Stimulated activated CD8-positive, alpha-beta memory T cell treated with anti-CD3 and anti-CD28 coated beads, Interleukin-4, amount 100 ng/mL, for 48 hours (primary cell): ENCODE measurements at regions not wholly inside any gene's neighbourhood (a gene's known extent, or its start where the extent isn't known, plus 50 kb on each side); places are given as distances from the start of the nearest gene placed in this dataset.
"Not testable (repeated sequence)": the region's sequence is repeated elsewhere in the genome, so short reads cannot be mapped to it uniquely, and the experiment has no call there.

ENCODE experiments used
- DNase-seq: peaks from one replicate; pipeline ENCODE4 v3.0.0-alpha.2; 2020

GRCh38 chr16:13634959-13635358, 285.0 kb upstream of the ERCC4 start:
- no peak for DNase-seq

DNA sequence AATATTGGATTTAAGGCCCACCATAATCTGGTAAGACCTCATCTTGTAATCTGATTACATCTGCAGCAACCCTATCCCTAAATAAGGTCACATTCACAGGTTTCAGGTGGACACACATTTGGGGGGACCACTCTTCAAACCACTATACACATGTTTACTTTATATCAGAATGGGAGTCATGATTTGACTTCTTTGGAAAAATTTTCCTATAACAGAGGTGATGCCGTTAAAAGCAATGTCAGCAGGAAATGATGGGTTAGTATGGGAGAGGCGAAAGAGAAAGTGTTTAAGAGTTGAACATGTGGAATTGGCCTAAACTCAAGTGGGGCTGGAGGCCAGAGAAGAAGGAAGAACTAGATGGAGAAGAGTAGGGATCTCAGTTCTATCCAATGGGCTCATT, 281.7 kb upstream of the ERCC4 start:
- DNase-seq = no peak

- DNase-seq = no peak
These were observed 276.5 kb upstream of the ERCC4 start for GRCh38 chr16:13643412-13643811.

GRCh38 chr16:13645601-13646245, 274.2 kb upstream of the ERCC4 start:
- DNase-seq = no peak

- no peak for DNase-seq
These were observed 259.1 kb upstream of the ERCC4 start for GRCh38 chr16:13660807-13661206.

DNA sequence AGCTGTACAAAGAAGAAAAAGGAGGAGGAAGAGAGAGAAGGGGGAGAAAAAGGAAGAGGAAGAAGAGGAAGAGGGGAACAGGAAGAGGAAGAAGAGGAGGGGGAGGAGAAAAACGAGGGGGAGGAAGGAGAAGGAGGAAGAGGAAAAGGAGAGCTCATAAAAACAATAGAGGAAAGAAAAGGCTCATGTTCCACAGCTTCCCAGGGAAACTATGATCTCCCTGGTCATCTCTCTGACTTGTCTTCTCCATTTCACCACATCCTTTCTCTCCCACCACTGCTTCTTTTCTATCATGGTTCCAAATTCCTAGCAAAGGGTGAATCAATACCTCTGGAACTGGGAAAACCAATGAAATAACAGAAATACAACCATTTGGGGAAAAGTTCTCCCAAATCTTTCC, 254.1 kb upstream of the ERCC4 start:
- no peak for DNase-seq

- no peak for DNase-seq
These were observed 247.8 kb upstream of the ERCC4 start for GRCh38 chr16:13672196-13672595.

DNA sequence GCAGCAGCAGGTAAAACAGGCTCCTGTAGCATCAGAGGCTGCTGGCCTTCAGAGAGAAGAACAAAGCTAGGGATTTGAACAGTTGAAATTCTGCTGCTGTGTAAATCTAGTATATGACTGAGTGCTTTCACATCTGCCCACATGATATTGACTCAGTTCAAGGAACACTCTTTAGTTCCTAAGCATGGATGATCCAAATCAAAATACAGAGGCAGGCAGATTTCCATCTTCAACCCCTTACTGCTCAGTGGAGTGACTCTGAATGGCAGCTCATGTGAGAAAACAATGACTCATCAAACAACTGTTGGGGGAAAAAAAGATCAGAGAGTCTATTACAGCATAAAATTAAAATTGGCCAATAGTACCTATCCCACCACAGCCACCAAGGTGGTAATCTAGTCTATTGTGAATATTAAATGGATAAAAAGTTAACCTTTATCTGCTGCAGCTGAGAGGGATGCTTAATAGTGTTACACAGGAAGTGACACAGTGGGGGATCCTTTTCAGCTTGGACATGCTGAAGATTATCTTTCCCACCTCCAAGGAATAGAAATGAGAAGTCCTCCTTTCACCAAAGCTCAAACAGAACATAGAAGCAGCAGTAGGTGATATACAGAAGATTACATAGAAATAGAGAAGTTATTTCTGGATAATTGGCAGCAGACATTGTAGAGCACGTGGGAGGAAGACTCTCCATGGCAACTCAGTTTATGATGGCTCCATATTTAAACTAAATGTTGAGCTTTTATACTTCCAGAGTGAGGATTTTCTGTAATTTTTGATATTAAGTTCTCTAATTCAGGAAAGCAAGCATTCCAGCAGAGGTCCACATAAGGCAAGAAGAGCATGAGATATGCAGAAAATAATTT, 239.7 kb upstream of the ERCC4 start:
- DNase-seq = no peak

DNA sequence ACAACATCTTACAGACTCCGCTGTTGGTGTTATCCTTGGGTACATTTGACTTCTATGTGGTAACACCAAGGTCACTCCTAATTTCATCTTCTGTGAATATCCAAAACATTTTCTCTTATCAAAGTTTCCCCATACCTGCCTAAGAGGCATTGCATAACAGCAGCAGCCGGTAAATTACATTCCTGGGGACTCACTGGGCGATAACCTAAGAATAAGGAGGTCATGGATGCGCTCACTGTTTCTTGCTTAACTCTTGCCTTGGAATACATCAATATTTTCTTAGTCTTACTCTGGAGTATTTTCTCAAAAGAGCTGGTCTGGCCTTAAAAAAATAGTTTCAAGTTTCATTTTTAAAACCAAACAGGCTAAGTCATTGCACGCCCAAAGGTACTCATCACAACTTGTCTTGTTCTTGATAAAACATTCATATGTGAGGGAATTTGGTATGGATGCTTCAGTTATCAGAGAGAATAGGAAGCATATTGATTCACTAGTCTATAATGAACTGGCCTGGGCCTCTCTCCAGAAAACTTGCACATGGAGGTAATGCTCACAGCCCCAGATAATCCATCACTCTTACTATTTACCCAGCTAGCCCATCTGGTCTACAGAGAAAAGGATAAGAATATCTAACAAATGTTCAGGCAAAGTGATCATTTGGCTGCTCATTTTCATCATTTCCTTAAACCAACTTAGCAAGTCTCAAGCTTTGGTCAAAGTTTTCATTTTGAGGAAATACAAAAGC, 235.0 kb upstream of the ERCC4 start:
- no peak for DNase-seq

DNA sequence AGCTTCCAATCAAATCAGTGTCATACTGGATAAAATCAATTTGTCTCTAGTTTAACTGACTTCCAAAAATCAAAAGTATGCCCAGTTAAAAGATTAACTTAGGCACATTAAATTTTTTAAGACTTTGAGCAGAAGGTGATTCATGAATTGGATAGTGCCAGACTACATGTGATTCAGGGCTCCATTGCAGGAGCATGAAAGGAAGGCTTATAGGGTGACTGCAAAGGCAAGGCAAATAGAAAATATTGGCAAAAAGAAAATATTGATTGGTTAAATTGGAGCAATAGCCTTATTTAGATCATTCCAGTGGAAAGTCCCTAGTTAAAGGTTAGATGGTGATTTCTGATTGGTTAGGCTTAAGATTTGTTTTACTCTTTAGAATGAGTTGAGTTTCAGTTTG, 223.9 kb upstream of the ERCC4 start:
- no peak for DNase-seq

DNA sequence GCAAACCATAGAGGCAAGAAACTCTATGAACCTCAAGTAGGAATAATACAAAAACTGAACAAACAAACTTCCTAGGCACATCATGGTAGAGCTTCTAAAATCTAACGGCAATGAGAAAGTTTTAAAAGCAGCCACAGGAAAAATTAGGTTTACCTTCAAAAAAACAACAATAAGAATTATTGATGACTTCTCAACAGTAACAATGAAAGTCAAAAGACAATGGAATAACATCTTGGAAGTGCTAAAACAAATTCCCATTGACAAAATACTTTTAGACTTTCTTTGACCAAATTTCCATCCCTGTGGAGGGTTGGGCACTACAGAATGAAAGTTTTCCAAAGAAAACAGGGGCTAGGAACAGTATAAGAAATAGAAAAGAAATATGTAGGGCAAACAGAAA, 222.9 kb upstream of the ERCC4 start:
- DNase-seq = no peak

DNA sequence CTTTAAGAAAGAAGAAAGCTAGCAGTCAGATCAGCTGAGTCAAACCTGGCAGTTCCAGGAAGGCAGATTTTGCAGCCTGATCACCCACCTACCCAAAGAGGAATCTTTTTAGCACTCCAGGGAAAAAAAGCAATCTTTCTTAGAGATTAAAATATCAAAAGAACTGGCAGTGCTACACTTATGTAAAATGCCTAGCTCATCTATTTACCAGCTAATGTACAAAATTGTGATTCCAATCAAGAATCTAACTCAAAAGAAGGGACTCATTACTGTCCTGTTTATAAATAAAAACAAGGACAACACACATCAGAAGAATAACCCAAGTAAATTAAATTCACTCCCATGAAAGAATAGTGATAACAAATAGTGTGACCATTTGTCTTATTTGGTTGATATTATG, 222.4 kb upstream of the ERCC4 start:
- DNase-seq = no peak

DNA sequence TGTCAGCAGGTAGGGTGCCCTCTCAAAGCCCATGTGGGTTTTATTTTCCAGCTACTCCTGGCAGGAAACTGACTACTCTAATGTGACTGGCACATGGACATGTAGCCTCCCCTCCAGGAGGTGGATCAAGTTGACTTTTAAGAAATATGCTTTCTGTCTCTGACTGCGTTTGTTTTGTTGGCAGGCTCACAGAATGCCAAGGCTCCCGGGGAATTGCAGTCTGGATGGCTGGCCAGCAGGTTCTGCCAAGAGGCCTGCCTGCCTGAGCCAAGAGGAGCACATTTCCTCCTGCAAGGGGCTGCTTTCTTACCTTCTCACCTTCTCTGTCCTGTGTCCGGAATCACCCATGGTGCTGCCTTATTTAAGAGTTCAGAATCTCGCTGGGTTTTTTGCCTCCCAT, 217.3 kb upstream of the ERCC4 start:
- no peak for DNase-seq

DNA sequence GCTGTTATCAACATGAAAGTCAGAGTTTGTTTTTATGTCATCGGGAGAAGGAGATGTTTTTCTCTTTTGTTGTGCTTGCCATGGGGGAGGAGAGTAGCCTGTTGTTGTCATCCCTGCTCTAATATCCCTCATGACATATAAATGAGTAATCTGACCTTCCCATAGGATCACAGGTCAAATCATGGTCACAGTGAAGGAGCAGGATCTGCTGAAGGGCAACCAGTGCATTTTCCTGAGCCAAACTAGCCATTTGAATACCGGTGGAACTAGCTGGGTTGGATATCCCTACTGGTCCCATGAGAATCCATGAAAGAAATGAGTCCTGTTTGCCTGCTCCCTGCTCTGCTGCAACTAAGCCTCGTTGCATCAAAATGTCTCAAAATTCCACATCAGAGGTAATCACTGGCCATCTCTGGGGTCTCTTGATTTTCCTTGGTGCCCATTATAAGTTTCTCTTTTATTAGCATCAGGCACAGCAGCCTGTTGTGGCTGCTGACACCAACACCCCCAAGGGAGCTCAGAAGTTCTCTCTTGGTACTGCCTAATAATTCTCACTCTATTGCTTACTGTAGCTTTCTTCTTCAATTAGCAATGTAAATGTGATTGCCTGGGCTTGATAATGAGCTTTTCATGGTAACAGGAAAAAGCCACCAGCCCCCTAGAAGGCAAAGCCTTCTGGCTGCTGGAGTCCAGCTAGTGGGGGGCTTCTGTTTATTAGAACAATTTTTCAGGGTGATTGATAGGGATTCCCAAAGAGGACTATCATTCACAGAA, 211.4 kb upstream of the ERCC4 start:
- no peak for DNase-seq

GRCh38 chr16:13718748-13719147, 201.2 kb upstream of the ERCC4 start:
- no peak for DNase-seq

GRCh38 chr16:13727943-13728342, 192.0 kb upstream of the ERCC4 start:
- no peak for DNase-seq

- DNase-seq = no peak
These were observed 186.4 kb upstream of the ERCC4 start for GRCh38 chr16:13733561-13733960.

DNA sequence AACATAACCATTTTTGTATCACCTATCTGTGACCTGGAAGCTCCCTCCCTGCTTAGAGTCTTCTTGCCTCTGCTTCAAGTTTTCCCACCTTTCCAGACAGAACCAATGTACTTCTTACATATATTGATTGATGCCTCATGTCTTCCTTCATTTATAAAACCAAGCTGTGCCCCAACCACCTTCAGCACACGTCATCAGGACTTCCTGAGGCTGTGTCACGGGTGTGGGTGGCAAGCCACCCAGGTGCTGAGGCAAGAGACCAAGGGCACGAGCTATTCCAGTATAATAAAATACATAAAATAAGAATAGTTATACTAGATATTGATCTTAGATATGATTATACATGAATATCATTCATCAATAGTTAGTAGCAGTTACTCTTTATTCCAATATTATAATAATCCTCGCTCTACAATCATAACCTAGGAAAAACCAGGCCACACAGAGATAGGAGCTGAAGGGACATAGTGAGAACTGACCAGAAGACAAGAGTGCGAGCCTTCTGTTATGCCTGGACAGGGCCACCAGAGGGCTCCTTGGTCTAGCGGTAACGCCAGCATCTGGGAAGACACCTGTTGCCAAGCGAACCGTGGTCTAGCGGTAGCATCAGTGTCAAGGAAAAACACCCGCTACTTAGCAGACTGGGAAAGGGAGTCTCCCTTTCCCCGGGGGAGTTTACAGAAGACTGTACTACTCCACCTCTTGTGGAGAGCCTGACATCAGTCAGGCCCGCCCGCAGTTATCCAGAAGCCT, 180.2 kb upstream of the ERCC4 start:
- DNase-seq = not testable (repeated sequence)

GRCh38 chr16:13742928-13743327, 177.0 kb upstream of the ERCC4 start:
- DNase-seq = no peak

DNA sequence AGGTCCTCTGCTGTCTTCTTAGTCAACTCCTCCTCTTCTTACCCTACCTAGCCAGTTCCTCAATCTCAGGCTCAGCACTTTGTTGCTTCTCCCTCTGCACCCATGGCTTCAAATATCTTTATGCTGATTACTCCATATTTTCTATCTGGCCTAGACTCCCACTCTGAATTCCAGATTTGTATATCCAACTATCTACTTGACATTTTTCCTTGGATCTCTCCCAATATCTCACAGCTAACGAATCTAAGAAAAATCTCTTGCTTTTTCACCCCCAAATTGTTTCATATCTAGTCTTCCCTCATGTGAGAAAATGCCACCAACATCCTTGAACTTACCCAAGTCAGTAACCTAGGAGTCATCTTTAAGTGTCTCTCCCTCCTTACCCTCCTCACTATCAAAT, 176.4 kb upstream of the ERCC4 start:
- no peak for DNase-seq

DNA sequence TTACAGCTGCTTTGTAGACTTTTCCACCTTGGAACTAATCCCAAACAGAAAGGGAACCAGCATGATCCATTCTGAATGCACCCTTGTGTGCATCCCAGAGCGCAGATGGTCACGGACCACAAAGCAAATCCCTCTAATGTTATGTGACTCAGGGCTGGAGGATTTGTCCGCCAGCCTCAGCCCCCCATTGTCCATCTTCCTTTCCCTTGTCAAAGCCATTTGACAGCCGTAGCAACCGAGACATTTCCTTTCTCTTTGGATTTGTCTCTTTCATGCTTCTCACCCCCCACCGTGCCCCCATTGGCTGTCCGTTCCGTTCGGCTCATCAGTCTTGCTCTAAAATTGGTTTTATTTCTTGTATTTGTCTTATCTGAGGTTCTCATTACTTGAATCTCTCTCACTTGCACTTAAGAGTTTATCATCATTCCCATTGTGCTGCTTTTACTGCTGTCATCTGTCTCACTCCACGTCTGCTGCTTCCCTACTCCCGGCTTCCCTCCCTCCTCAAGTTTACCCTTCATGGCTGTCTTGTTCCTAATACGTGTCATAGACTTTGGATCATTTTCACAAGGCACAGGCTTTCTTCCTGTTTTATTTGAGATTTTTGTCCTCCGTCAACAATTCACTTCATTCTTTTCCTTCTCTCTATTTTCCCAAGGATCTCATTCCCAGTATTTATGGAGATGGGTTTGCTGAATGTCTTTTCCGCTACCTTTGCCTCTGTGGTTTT, 163.4 kb upstream of the ERCC4 start:
- no peak for DNase-seq

DNA sequence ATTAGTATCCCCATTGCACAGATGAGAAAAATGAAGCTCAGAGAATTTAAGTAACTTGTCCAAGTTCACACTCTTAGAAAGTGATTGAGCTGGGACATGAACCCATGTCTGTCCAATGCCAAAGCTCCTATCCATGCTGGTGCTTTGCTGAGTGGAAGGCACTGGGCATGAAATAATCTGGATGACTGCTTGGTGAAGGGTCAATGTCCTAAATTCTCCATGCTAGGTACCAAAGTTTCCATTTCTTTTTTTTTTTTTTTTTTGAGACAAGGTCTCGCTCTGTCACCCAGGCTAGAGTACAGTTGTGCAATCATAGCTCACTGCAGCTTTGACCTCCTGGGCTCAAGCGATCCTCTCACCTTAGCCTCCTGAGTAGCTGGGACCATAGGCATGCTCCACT, 153.6 kb upstream of the ERCC4 start:
- no peak for DNase-seq
